ENCODE measurements at regions not wholly inside any gene's neighbourhood (a gene's known extent, or its start where the extent isn't known, plus 50 kb on each side); places are given as distances from the start of the nearest gene placed in this dataset.
"Not testable (repeated sequence)": the region's sequence is repeated elsewhere in the genome, so short reads cannot be mapped to it uniquely, and the experiment has no call there.

- H3K4me1 Mint-ChIP-seq, H3K4me3 Mint-ChIP-seq, H3K27ac Mint-ChIP-seq, DNase-seq, ATAC-seq, H3K27me3 Mint-ChIP-seq: not testable (repeated sequence)
- H3K9me3 Mint-ChIP-seq, result peaks cover 23 to 55% of the 10 kb centered on the region in 2 donors
Measured at GRCh38 chr20:29311046-29311445, 1946.4 kb upstream of the DEFB115 start.

GRCh38 chr20:29312679-29313078 lies 1944.8 kb upstream of the DEFB115 start:
- not testable (repeated sequence) for ATAC-seq, H3K27ac Mint-ChIP-seq, H3K4me3 Mint-ChIP-seq, H3K27me3 Mint-ChIP-seq, DNase-seq, H3K4me1 Mint-ChIP-seq
- peaks cover 23 to 59% of the 10 kb centered on the region in 2 donors for H3K9me3 Mint-ChIP-seq

GRCh38 chr20:29313481-29313880 lies 1944.0 kb upstream of the DEFB115 start:
- Mint-ChIP-seq H3K4me1 (no peaks in the 10 kb centered on the region), H3K4me3 (no peak overlapping the region), H3K27me3 (no peaks in the 10 kb centered on the region), H3K9me3 (peaks cover 19 to 59% of the 10 kb centered on the region in 2 donors), H3K27ac (no peak overlapping the region)
- no peak for ATAC-seq
- DNase-seq, result no peak

GRCh38 chr20:29314294-29314693 lies 1943.2 kb upstream of the DEFB115 start:
- Mint-ChIP-seq H3K27me3 (no peaks in the 10 kb centered on the region), H3K9me3 (peaks cover 12 to 59% of the 10 kb centered on the region in 2 donors), H3K4me1 (no peaks in the 10 kb centered on the region), H3K4me3 (no peak overlapping the region), H3K27ac (peak overlapping the region in 1 of 2 donors; percentile 29)
- DNase-seq (no peak), ATAC-seq (no peak)

GRCh38 chr20:29318871-29319461 lies 1938.5 kb upstream of the DEFB115 start:
- H3K27me3 Mint-ChIP-seq, result no peaks in the 10 kb centered on the region
- peaks cover 4 to 42% of the 10 kb centered on the region in 2 donors for H3K9me3 Mint-ChIP-seq
- peak overlapping the region in 1 of 2 donors; percentile 81 for H3K4me3 Mint-ChIP-seq
- DNase-seq, result peak in 1 of 2 donors; percentile 36
- H3K4me1 Mint-ChIP-seq, result no peaks in the 10 kb centered on the region
- no peak for ATAC-seq
- no peak overlapping the region for H3K27ac Mint-ChIP-seq

- DNase-seq (no peak), ATAC-seq (peak; percentile 48)
- H3K27me3 Mint-ChIP-seq, result no peaks in the 10 kb centered on the region
- H3K4me3 Mint-ChIP-seq, result peak overlapping the region in 1 of 2 donors; percentile 81
- peak overlapping the region in 1 of 2 donors; percentile 92 for H3K27ac Mint-ChIP-seq
- no peaks in the 10 kb centered on the region for H3K4me1 Mint-ChIP-seq
- H3K9me3 Mint-ChIP-seq, result peaks cover 4 to 34% of the 10 kb centered on the region in 2 donors
Measured at GRCh38 chr20:29319725-29320124, 1937.7 kb upstream of the DEFB115 start.

- H3K9me3 Mint-ChIP-seq, result peaks cover 4 to 33% of the 10 kb centered on the region in 2 donors
- DNase-seq, H3K27me3 Mint-ChIP-seq, ATAC-seq, H3K4me1 Mint-ChIP-seq: not testable (repeated sequence)
- H3K27ac Mint-ChIP-seq, result peak overlapping the region in 1 of 2 donors; percentile 92
- H3K4me3 Mint-ChIP-seq, result peak overlapping the region in 1 of 2 donors; percentile 81
Measured at GRCh38 chr20:29320216-29320949, 1937.1 kb upstream of the DEFB115 start.

- not testable (repeated sequence) for H3K27ac Mint-ChIP-seq, DNase-seq, ATAC-seq, H3K4me1 Mint-ChIP-seq, H3K27me3 Mint-ChIP-seq
- Mint-ChIP-seq H3K9me3 (peaks cover 15 to 30% of the 10 kb centered on the region in 2 donors), H3K4me3 (peak overlapping the region in 1 of 2 donors; percentile 74)
Measured at GRCh38 chr20:29323631-29324515, 1933.6 kb upstream of the DEFB115 start.

- not testable (repeated sequence) for DNase-seq, ATAC-seq, H3K27ac Mint-ChIP-seq, H3K27me3 Mint-ChIP-seq, H3K4me1 Mint-ChIP-seq
- peak overlapping the region in 1 of 2 donors; percentile 74 for H3K4me3 Mint-ChIP-seq
- H3K9me3 Mint-ChIP-seq, result peaks cover 15 to 26% of the 10 kb centered on the region in 2 donors
Measured at GRCh38 chr20:29324516-29325303, 1932.8 kb upstream of the DEFB115 start.

GRCh38 chr20:29325304-29325640 lies 1932.2 kb upstream of the DEFB115 start:
- ATAC-seq (peak; percentile 23), DNase-seq (no peak)
- Mint-ChIP-seq H3K27me3 (no peaks in the 10 kb centered on the region), H3K27ac (no peak overlapping the region), H3K4me3 (peak overlapping the region in 1 of 2 donors; percentile 74), H3K9me3 (peaks cover 16 to 32% of the 10 kb centered on the region in 2 donors), H3K4me1 (no peaks in the 10 kb centered on the region)

GRCh38 chr20:29325781-29326180 lies 1931.7 kb upstream of the DEFB115 start:
- Mint-ChIP-seq H3K4me3 (peak overlapping the region in 1 of 2 donors; percentile 74), H3K9me3 (peaks cover 21 to 37% of the 10 kb centered on the region in 2 donors)
- not testable (repeated sequence) for H3K27ac Mint-ChIP-seq, DNase-seq, H3K4me1 Mint-ChIP-seq, H3K27me3 Mint-ChIP-seq, ATAC-seq

GRCh38 chr20:29326376-29327070 lies 1930.9 kb upstream of the DEFB115 start:
- no peaks in the 10 kb centered on the region for H3K4me1 Mint-ChIP-seq

GRCh38 chr20:29327600-29328420 lies 1929.7 kb upstream of the DEFB115 start:
- Mint-ChIP-seq H3K4me3 (peak overlapping the region in 1 of 2 donors; percentile 46), H3K9me3 (peaks cover 30 to 47% of the 10 kb centered on the region in 2 donors)
- H3K27me3 Mint-ChIP-seq, H3K4me1 Mint-ChIP-seq, H3K27ac Mint-ChIP-seq: not testable (repeated sequence)
- peak; percentile 72 for ATAC-seq
- DNase-seq, result peak; percentile 31 to 77

More at GRCh38 chr20:29326376-29327070, 1930.9 kb upstream of the DEFB115 start:
- peak overlapping the region in 1 of 2 donors; percentile 46 for H3K4me3 Mint-ChIP-seq
- no peak overlapping the region for H3K27ac Mint-ChIP-seq
- DNase-seq, result no peak
- H3K9me3 Mint-ChIP-seq, result peaks cover 20 to 37% of the 10 kb centered on the region in 2 donors
- no peaks in the 10 kb centered on the region for H3K27me3 Mint-ChIP-seq
- peak; percentile 40 for ATAC-seq
